ENCODE measurements at regions not wholly inside any gene's neighbourhood (a gene's known extent, or its start where the extent isn't known, plus 50 kb on each side); places are given as distances from the start of the nearest gene placed in this dataset.

- Mint-ChIP-seq H3K27me3 (ENCODE audit: low read depth in 2 of 2) (peaks cover 0 to 10% of the 10 kb centered on the region in 2 donors), H3K36me3 (no peaks in the 10 kb centered on the region), H3K4me1 (peaks cover 0 to 5% of the 10 kb centered on the region in 2 donors), H3K27ac (no peak overlapping the region), H3K9me3 (no peaks in the 10 kb centered on the region), H3K4me3 (no peak overlapping the region)
- DNase-seq: no peak
- Histone ChIP-seq H3K9me3 (ENCODE audit: control insufficient read depth, insufficient read depth, low read length) (no peaks in the 10 kb centered on the region), H3K36me3 (ENCODE audit: control insufficient read depth, insufficient read depth, low read length) (no peaks in the 10 kb centered on the region), H3K27ac (ENCODE audit: low read length) (no peak overlapping the region), H3K4me1 (ENCODE audit: control insufficient read depth, insufficient read depth, low read length) (no peaks in the 10 kb centered on the region), H3K4me3 (ENCODE audit: low read length) (no peak overlapping the region), H3K27me3 (ENCODE audit: control insufficient read depth, insufficient read depth, low read length) (no peaks in the 10 kb centered on the region)
- WGBS (ENCODE audit: insufficient coverage): 85% methylated on average over 8 of the region's 8 CpGs
- intact Hi-C loops (cut with micrococcal nuclease): no loop called here
- TF ChIP-seq CTCF (IDR thresholded peaks at IDR 0.05): no peak
- no peak for ATAC-seq
Observed at GRCh38 chr17:21525464-21526130, 149.4 kb downstream of the KCNJ12 start.

- WGBS (ENCODE audit: insufficient coverage): 91% methylated on average over 9 of the region's 9 CpGs
- Mint-ChIP-seq H3K36me3 (no peaks in the 10 kb centered on the region), H3K4me1 (peaks cover 21 to 26% of the 10 kb centered on the region in 2 donors), H3K4me3 (no peak overlapping the region), H3K27me3 (ENCODE audit: low read depth in 2 of 2) (peaks cover 10 to 12% of the 10 kb centered on the region in 2 donors), H3K9me3 (no peaks in the 10 kb centered on the region), H3K27ac (no peak overlapping the region)
- Histone ChIP-seq H3K36me3 (ENCODE audit: control insufficient read depth, insufficient read depth, low read length) (no peaks in the 10 kb centered on the region), H3K9me3 (ENCODE audit: control insufficient read depth, insufficient read depth, low read length) (no peaks in the 10 kb centered on the region), H3K4me3 (ENCODE audit: low read length) (no peak overlapping the region), H3K4me1 (ENCODE audit: control insufficient read depth, insufficient read depth, low read length) (peaks cover 6% of the 10 kb centered on the region), H3K27ac (ENCODE audit: low read length) (no peak overlapping the region), H3K27me3 (ENCODE audit: control insufficient read depth, insufficient read depth, low read length) (no peaks in the 10 kb centered on the region)
- no peak for TF ChIP-seq CTCF (IDR thresholded peaks at IDR 0.05)
- ATAC-seq (no peak), DNase-seq (no peak)
- intact Hi-C loops (cut with micrococcal nuclease): no loop called here
Observed at GRCh38 chr17:21528031-21528695, 152.0 kb downstream of the KCNJ12 start.

GRCh38 chr17:21530311-21530710 lies 154.2 kb downstream of the KCNJ12 start:
- intact Hi-C loops (cut with micrococcal nuclease): no loop called here
- H3K9me3 Mint-ChIP-seq: no peaks in the 10 kb centered on the region
- ATAC-seq (no peak), DNase-seq (no peak)
- H3K4me1 Mint-ChIP-seq: peaks cover 33 to 34% of the 10 kb centered on the region in 2 donors
- H3K27me3 Mint-ChIP-seq (ENCODE audit: low read depth in 2 of 2): peaks cover 9 to 10% of the 10 kb centered on the region in 2 donors
- H3K36me3 ChIP-seq (ENCODE audit: control insufficient read depth, insufficient read depth, low read length): no peaks in the 10 kb centered on the region
- no peak overlapping the region for H3K4me3 Mint-ChIP-seq
- H3K27ac Mint-ChIP-seq: no peak overlapping the region
- no peak overlapping the region for H3K27ac ChIP-seq (ENCODE audit: low read length)
- H3K9me3 ChIP-seq (ENCODE audit: control insufficient read depth, insufficient read depth, low read length): no peaks in the 10 kb centered on the region
- H3K4me1 ChIP-seq (ENCODE audit: control insufficient read depth, insufficient read depth, low read length): peaks cover 17% of the 10 kb centered on the region
- WGBS (ENCODE audit: insufficient coverage): 86% methylated on average over 5 of the region's 5 CpGs
- H3K27me3 ChIP-seq (ENCODE audit: control insufficient read depth, insufficient read depth, low read length): no peaks in the 10 kb centered on the region
- no peak overlapping the region for H3K4me3 ChIP-seq (ENCODE audit: low read length)
- H3K36me3 Mint-ChIP-seq: no peaks in the 10 kb centered on the region
- no peak for TF ChIP-seq CTCF (IDR thresholded peaks at IDR 0.05)

Data from natural killer cell (primary cell).